IPS-NIHi11 (cell line): ENCODE measurements at regions not wholly inside any gene's neighbourhood (a gene's known extent, or its start where the extent isn't known, plus 50 kb on each side); places are given as distances from the start of the nearest gene placed in this dataset.
"Not testable (repeated sequence)": the region's sequence is repeated elsewhere in the genome, so short reads cannot be mapped to it uniquely, and the experiment has no call there.

Experiments
- DNase-seq: peaks from one replicate; pipeline ENCODE4 v3.0.0; 2012; ENCODE audit warnings: mixed read lengths, low spot score

- no peak for DNase-seq
Measured at GRCh38 chr5:36390640-36391039, 88.9 kb upstream of the RANBP3L start.

GRCh38 chr5:36392186-36392585, 90.5 kb upstream of the RANBP3L start:
- DNase-seq, result no peak

- DNase-seq, result no peak
Measured at GRCh38 chr5:36392818-36393217, 91.1 kb upstream of the RANBP3L start.

- DNase-seq, result no peak
Measured at GRCh38 chr5:36393656-36394428, 92.1 kb upstream of the RANBP3L start.

- no peak for DNase-seq
Measured at GRCh38 chr5:36395260-36395659, 93.6 kb upstream of the RANBP3L start.

- not testable (repeated sequence) for DNase-seq
Measured at GRCh38 chr5:36395947-36396346, 94.2 kb upstream of the RANBP3L start.

GRCh38 chr5:36396640-36397039, 94.9 kb upstream of the RANBP3L start:
- no peak for DNase-seq

- no peak for DNase-seq
Measured at GRCh38 chr5:36397901-36398536, 96.3 kb upstream of the RANBP3L start.

GRCh38 chr5:36402512-36402906, 100.8 kb upstream of the RANBP3L start:
- no peak for DNase-seq

- DNase-seq, result no peak
Measured at GRCh38 chr5:36403632-36404311, 102.1 kb upstream of the RANBP3L start.

GRCh38 chr5:36406023-36406422, 104.3 kb upstream of the RANBP3L start:
- no peak for DNase-seq

- DNase-seq, result no peak
Measured at GRCh38 chr5:36407396-36407795, 105.7 kb upstream of the RANBP3L start.

GRCh38 chr5:36409711-36410110, 108.0 kb upstream of the RANBP3L start:
- not testable (repeated sequence) for DNase-seq

- not testable (repeated sequence) for DNase-seq
Measured at GRCh38 chr5:36410672-36411071, 109.0 kb upstream of the RANBP3L start.

- DNase-seq, result no peak
Measured at GRCh38 chr5:36414869-36415282, 113.2 kb upstream of the RANBP3L start.

GRCh38 chr5:36416605-36417004, 114.9 kb upstream of the RANBP3L start:
- DNase-seq, result no peak

- DNase-seq, result no peak
Measured at GRCh38 chr5:36417221-36417620, 115.5 kb upstream of the RANBP3L start.

GRCh38 chr5:36417668-36418067, 116.0 kb upstream of the RANBP3L start:
- DNase-seq, result peak; percentile 49

GRCh38 chr5:36418152-36418979, 116.7 kb upstream of the RANBP3L start:
- no peak for DNase-seq

GRCh38 chr5:36421256-36421655, 119.6 kb upstream of the RANBP3L start:
- DNase-seq, result no peak

- DNase-seq, result no peak
Measured at GRCh38 chr5:36422952-36423351, 121.2 kb upstream of the RANBP3L start.
